DND-41 (cell line): ENCODE measurements at regions not wholly inside any gene's neighbourhood (a gene's known extent, or its start where the extent isn't known, plus 50 kb on each side); places are given as distances from the start of the nearest gene placed in this dataset.
"Not testable (repeated sequence)": the region's sequence is repeated elsewhere in the genome, so short reads cannot be mapped to it uniquely, and the experiment has no call there.

Source experiments
- ATAC-seq: fragments of 200-7000 bp; cut with Tn5 transposase; 3 replicates; pipeline ENCODE4 v1.9.1; 2021; ENCODE audit warnings: low read depth; ENCODE audit not compliant: insufficient read depth
- DNase-seq: peaks from one replicate; pipeline ENCODE4 v3.0.0-alpha.2; 2020
- H2AFZ ChIP-seq: 2 replicates; pipeline ENCODE4 v1.6.0; 2012; ENCODE audit warnings: low read depth, low read length
- H3K27ac ChIP-seq: 2 replicates; pipeline ENCODE4 v1.5.1; 2012; ENCODE audit warnings: low read length, inconsistent platforms
- H3K27me3 ChIP-seq: fragments of 200-600 bp; sonication (generic); 2 replicates; pipeline ENCODE4 v1.6.0; 2012; ENCODE audit warnings: low read length, mild to moderate bottlenecking, inconsistent platforms; ENCODE audit not compliant: insufficient read depth, poor library complexity
- H3K36me3 ChIP-seq: 2 replicates; pipeline ENCODE4 v1.5.1; 2012; ENCODE audit warnings: low read length, inconsistent platforms; ENCODE audit not compliant: insufficient read depth
- H3K4me1 ChIP-seq: 2 replicates; pipeline ENCODE4 v1.5.1; 2012; ENCODE audit warnings: mild to moderate bottlenecking, low read length; ENCODE audit not compliant: insufficient read depth
- H3K4me2 ChIP-seq: 2 replicates; pipeline ENCODE4 v1.6.0; 2012; ENCODE audit warnings: mild to moderate bottlenecking, moderate library complexity, low read length, inconsistent platforms; ENCODE audit not compliant: insufficient read depth
- H3K4me3 ChIP-seq, 2 experiments: fragments of 200-600 bp in 1 of 2; shearing (Covaris generic) in 1 of 2; 2 replicates each; pipeline ENCODE4 v1.5.1; 2012 to 2016; ENCODE audit warnings: inconsistent platforms in 2 of 2, low read length in 2 of 2, mild to moderate bottlenecking in 2 of 2, low read depth in 1 of 2, moderate library complexity in 1 of 2
- H3K79me2 ChIP-seq: 2 replicates; pipeline ENCODE4 v1.6.0; 2012; ENCODE audit warnings: low read length, inconsistent platforms; ENCODE audit not compliant: insufficient read depth
- H3K9ac ChIP-seq: 2 replicates; pipeline ENCODE4 v1.6.0; 2012; ENCODE audit warnings: low read depth, mild to moderate bottlenecking, inconsistent platforms, low read length, moderate library complexity
- H3K9me3 ChIP-seq: 2 replicates; pipeline ENCODE4 v1.5.1; 2012; ENCODE audit warnings: low read length, moderate library complexity, mild to moderate bottlenecking, inconsistent platforms; ENCODE audit not compliant: insufficient read depth, severe bottlenecking
- H4K20me1 ChIP-seq: 2 replicates; pipeline ENCODE4 v1.6.0; 2012; ENCODE audit warnings: low read length; ENCODE audit not compliant: insufficient read depth
- CTCF ChIP-seq: IDR thresholded peaks from 2 replicates; pipeline ENCODE4 v1.5.1; 2012; ENCODE audit warnings: borderline replicate concordance, low read length, moderate library complexity, mild to moderate bottlenecking; ENCODE audit not compliant: poor library complexity, severe bottlenecking; ENCODE audit errors: extremely low read depth
- EZH2 ChIP-seq: IDR thresholded peaks from 3 replicates; pipeline ENCODE4 v1.6.1; 2012; ENCODE audit warnings: borderline replicate concordance, low read depth, mild to moderate bottlenecking, moderate library complexity, low read length, inconsistent platforms; ENCODE audit not compliant: severe bottlenecking

- H3K27me3 ChIP-seq: no peaks in the 10 kb centered on the region
- no peak overlapping the region for H3K4me3 ChIP-seq
- H3K4me2 ChIP-seq: no peak overlapping the region
- H3K27ac ChIP-seq: no peak overlapping the region
- H3K36me3 ChIP-seq: no peaks in the 10 kb centered on the region
- H3K9me3 ChIP-seq: peaks cover 2% of the 10 kb centered on the region
- TF ChIP-seq EZH2 (no peak), CTCF (no peak)
- ATAC-seq (no peak), DNase-seq (no peak)
- no peak overlapping the region for H3K9ac ChIP-seq
- no peaks in the 10 kb centered on the region for H3K79me2 ChIP-seq
- H2AFZ ChIP-seq: no peak overlapping the region
- no peaks in the 10 kb centered on the region for H4K20me1 ChIP-seq
- H3K4me1 ChIP-seq: no peaks in the 10 kb centered on the region
These were observed 395.4 kb downstream of the ZNF804A start for GRCh38 chr2:184993746-184994145.

GRCh38 chr2:185006481-185006880, 408.2 kb downstream of the ZNF804A start:
- no peak overlapping the region for H3K4me2 ChIP-seq
- no peak overlapping the region for H2AFZ ChIP-seq
- no peak overlapping the region for H3K9ac ChIP-seq
- no peaks in the 10 kb centered on the region for H3K9me3 ChIP-seq
- TF ChIP-seq EZH2: no peak
- TF ChIP-seq CTCF: no peak
- H4K20me1 ChIP-seq: no peaks in the 10 kb centered on the region
- DNase-seq: no peak
- no peak for ATAC-seq
- no peaks in the 10 kb centered on the region for H3K79me2 ChIP-seq
- H3K36me3 ChIP-seq: no peaks in the 10 kb centered on the region
- H3K27ac ChIP-seq: no peak overlapping the region
- no peaks in the 10 kb centered on the region for H3K4me1 ChIP-seq
- H3K27me3 ChIP-seq: no peaks in the 10 kb centered on the region
- no peak overlapping the region for H3K4me3 ChIP-seq

GRCh38 chr2:185012643-185013042, 414.3 kb downstream of the ZNF804A start:
- peaks cover 12% of the 10 kb centered on the region for H3K9me3 ChIP-seq
- DNase-seq: peak; percentile 8
- no peaks in the 10 kb centered on the region for H3K79me2 ChIP-seq
- no peak overlapping the region for H3K27ac ChIP-seq
- no peaks in the 10 kb centered on the region for H4K20me1 ChIP-seq
- no peak overlapping the region for H3K4me3 ChIP-seq
- H3K36me3 ChIP-seq: no peaks in the 10 kb centered on the region
- H3K9ac ChIP-seq: no peak overlapping the region
- H3K4me1 ChIP-seq: no peaks in the 10 kb centered on the region
- H2AFZ ChIP-seq: no peak overlapping the region
- no peak for TF ChIP-seq CTCF
- ATAC-seq: no peak
- H3K27me3 ChIP-seq: no peaks in the 10 kb centered on the region
- H3K4me2 ChIP-seq: no peak overlapping the region

GRCh38 chr2:185014076-185014475, 415.7 kb downstream of the ZNF804A start:
- DNase-seq (no peak), ATAC-seq (no peak)
- no peaks in the 10 kb centered on the region for H3K4me1 ChIP-seq
- no peak overlapping the region for H3K4me2 ChIP-seq
- no peaks in the 10 kb centered on the region for H3K36me3 ChIP-seq
- no peaks in the 10 kb centered on the region for H4K20me1 ChIP-seq
- no peak overlapping the region for H3K27ac ChIP-seq
- TF ChIP-seq EZH2: no peak
- TF ChIP-seq CTCF: no peak
- H3K4me3 ChIP-seq: no peak overlapping the region
- no peak overlapping the region for H3K9ac ChIP-seq
- no peaks in the 10 kb centered on the region for H3K79me2 ChIP-seq
- no peak overlapping the region for H2AFZ ChIP-seq
- H3K27me3 ChIP-seq: no peaks in the 10 kb centered on the region
- H3K9me3 ChIP-seq: peaks cover 12% of the 10 kb centered on the region

- not testable (repeated sequence) for H3K79me2 ChIP-seq, H3K9ac ChIP-seq, H3K9me3 ChIP-seq, DNase-seq, ATAC-seq, H3K27me3 ChIP-seq, H3K4me1 ChIP-seq, H3K4me3 ChIP-seq, H3K36me3 ChIP-seq, H3K27ac ChIP-seq, H2AFZ ChIP-seq, H3K4me2 ChIP-seq, H4K20me1 ChIP-seq
These were observed 427.6 kb downstream of the ZNF804A start for GRCh38 chr2:185025891-185026290.
